SK-N-SH treated with all-trans-retinoic acid at 6 μM for 48 hours (cell line): ENCODE measurements at regions not wholly inside any gene's neighbourhood (a gene's known extent, or its start where the extent isn't known, plus 50 kb on each side); places are given as distances from the start of the nearest gene placed in this dataset.

Experiments
- ARNTL ChIP-seq: fragments of 450-650 bp; formaldehyde crosslinking; IDR thresholded peaks from 2 replicates; pipeline ENCODE4 v1.5.0; 2020; ENCODE audit warnings: low read depth, mild to moderate bottlenecking, moderate library complexity, borderline replicate concordance
- CSRNP3 ChIP-seq: fragments of 250-450 bp; sonication (Bioruptor Pico); IDR thresholded peaks from 2 replicates; pipeline ENCODE4 v1.5.1; 2021; ENCODE audit warnings: mild to moderate bottlenecking, moderate library complexity
- ESRRG ChIP-seq: fragments of 250-450 bp; sonication (Bioruptor Pico); IDR thresholded peaks from 2 replicates; pipeline ENCODE4 v1.6.1; 2021; ENCODE audit warnings: mild to moderate bottlenecking
- ISL1 ChIP-seq: fragments of 250-450 bp; sonication (Bioruptor Pico); IDR thresholded peaks from 2 replicates; pipeline ENCODE4 v2.1.2; 2022; ENCODE audit warnings: mild to moderate bottlenecking, moderate library complexity
- OSR1 ChIP-seq: fragments of 250-450 bp; sonication (Bioruptor Pico); IDR thresholded peaks from 2 replicates; pipeline ENCODE4 v1.8.0; 2022; ENCODE audit warnings: moderate library complexity, mild to moderate bottlenecking, inconsistent platforms
- PATZ1 ChIP-seq: fragments of 250-450 bp; sonication (Bioruptor Pico); IDR thresholded peaks from 2 replicates; pipeline ENCODE4 v1.8.0; 2020; ENCODE audit warnings: mild to moderate bottlenecking, moderate library complexity, borderline replicate concordance
- TCF4 ChIP-seq: fragments of 250-450 bp; sonication (Bioruptor Pico); IDR thresholded peaks from 2 replicates; pipeline ENCODE4 v1.8.0; 2021; ENCODE audit warnings: mild to moderate bottlenecking, moderate library complexity, borderline replicate concordance
- TOX ChIP-seq: fragments of 250-450 bp; sonication (Bioruptor Pico); IDR thresholded peaks from 2 replicates; pipeline ENCODE4 v1.8.0; 2021; ENCODE audit warnings: mild to moderate bottlenecking, moderate library complexity, borderline replicate concordance
- TSHZ2 ChIP-seq: fragments of 250-450 bp; sonication (Bioruptor Pico); IDR thresholded peaks from 2 replicates; pipeline ENCODE4 v1.5.0; 2020; ENCODE audit warnings: mild to moderate bottlenecking, moderate library complexity
- ZFP3 ChIP-seq: fragments of 250-450 bp; sonication (Bioruptor Pico); IDR thresholded peaks from 2 replicates; pipeline ENCODE4 v1.5.0; 2020; ENCODE audit warnings: mild to moderate bottlenecking, moderate library complexity
- ZFP30 ChIP-seq: fragments of 450-650 bp; formaldehyde crosslinking; IDR thresholded peaks from 2 replicates; pipeline ENCODE4 v1.5.0; 2022; ENCODE audit warnings: mild to moderate bottlenecking, moderate library complexity
- ZNF70 ChIP-seq: fragments of 450-650 bp; formaldehyde crosslinking; IDR thresholded peaks from 2 replicates; pipeline ENCODE4 v1.5.0; 2020; ENCODE audit warnings: mild to moderate bottlenecking, moderate library complexity
- TF ChIP-seq, protein P1 (sequence below): fragments of 250-450 bp; sonication (Bioruptor Pico); IDR thresholded peaks from 2 replicates; pipeline ENCODE4 v1.8.0; 2021; ENCODE audit warnings: low read depth, mild to moderate bottlenecking, moderate library complexity, borderline replicate concordance
- TF ChIP-seq, protein P2 (sequence below): fragments of 250-450 bp; sonication (Bioruptor Pico); IDR thresholded peaks from 2 replicates; pipeline ENCODE4 v1.5.1; 2020; ENCODE audit warnings: low read depth, mild to moderate bottlenecking, moderate library complexity

DNA sequence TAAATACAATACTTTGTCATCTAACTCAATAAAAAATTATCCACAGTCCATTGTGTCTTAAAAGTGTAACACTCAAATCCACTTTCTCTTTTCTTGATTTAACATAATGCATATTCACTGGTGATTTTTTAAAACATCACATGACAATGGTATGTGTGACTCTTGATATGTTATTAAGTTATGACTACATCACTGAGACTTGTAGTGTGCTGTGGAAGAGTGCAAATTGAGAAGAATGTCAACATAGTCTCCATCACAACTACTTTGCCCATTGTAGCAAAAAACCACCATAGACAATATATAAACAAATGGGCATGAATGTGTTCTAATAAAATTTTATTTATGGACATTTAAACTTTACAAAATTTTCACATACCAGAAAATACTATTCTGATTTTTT lies 380.7 kb upstream of the PMFBP1 start:
- no peak for TF ChIP-seq ARNTL (CRISPR knock-in tag)
- no peak for TF ChIP-seq ZNF70 (CRISPR knock-in tag)
- no peak for TF ChIP-seq TOX
- TF ChIP-seq, protein P1, sequence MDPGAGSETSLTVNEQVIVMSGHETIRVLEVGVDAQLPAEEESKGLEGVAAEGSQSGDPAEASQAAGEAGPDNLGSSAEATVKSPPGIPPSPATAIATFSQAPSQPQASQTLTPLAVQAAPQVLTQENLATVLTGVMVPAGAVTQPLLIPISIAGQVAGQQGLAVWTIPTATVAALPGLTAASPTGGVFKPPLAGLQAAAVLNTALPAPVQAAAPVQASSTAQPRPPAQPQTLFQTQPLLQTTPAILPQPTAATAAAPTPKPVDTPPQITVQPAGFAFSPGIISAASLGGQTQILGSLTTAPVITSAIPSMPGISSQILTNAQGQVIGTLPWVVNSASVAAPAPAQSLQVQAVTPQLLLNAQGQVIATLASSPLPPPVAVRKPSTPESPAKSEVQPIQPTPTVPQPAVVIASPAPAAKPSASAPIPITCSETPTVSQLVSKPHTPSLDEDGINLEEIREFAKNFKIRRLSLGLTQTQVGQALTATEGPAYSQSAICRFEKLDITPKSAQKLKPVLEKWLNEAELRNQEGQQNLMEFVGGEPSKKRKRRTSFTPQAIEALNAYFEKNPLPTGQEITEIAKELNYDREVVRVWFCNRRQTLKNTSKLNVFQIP (CRISPR knock-in tag) = no peak
- no peak for TF ChIP-seq ZFP3
- TF ChIP-seq OSR1 (CRISPR knock-in tag) = no peak
- TF ChIP-seq ZFP30 = no peak
- no peak for TF ChIP-seq ESRRG (CRISPR knock-in tag)
- TF ChIP-seq TSHZ2 (CRISPR knock-in tag) = no peak
- TF ChIP-seq, protein P2, sequence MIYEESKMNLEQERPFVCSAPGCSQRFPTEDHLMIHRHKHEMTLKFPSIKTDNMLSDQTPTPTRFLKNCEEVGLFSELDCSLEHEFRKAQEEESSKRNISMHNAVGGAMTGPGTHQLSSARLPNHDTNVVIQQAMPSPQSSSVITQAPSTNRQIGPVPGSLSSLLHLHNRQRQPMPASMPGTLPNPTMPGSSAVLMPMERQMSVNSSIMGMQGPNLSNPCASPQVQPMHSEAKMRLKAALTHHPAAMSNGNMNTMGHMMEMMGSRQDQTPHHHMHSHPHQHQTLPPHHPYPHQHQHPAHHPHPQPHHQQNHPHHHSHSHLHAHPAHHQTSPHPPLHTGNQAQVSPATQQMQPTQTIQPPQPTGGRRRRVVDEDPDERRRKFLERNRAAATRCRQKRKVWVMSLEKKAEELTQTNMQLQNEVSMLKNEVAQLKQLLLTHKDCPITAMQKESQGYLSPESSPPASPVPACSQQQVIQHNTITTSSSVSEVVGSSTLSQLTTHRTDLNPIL (CRISPR knock-in tag) = no peak
- TF ChIP-seq TCF4 (CRISPR knock-in tag) = no peak
- no peak for TF ChIP-seq PATZ1 (CRISPR knock-in tag)
- TF ChIP-seq ISL1 (CRISPR knock-in tag) = no peak
- no peak for TF ChIP-seq CSRNP3
